DOHH2 (cell line): ENCODE measurements at regions not wholly inside any gene's neighbourhood (a gene's known extent, or its start where the extent isn't known, plus 50 kb on each side); places are given as distances from the start of the nearest gene placed in this dataset.

Source experiments
- EZH2phosphoT487 ChIP-seq: fragments of 200-600 bp; sonication (generic); IDR thresholded peaks from 2 replicates; pipeline ENCODE4 v1.6.1; 2017; ENCODE audit warnings: borderline replicate concordance, mild to moderate bottlenecking, antibody characterized with exemption, low read length, moderate library complexity, mixed read lengths
- TF ChIP-seq, protein P1 (sequence below): fragments of 200-600 bp; sonication (generic); IDR thresholded peaks from one replicate; pipeline ENCODE4 v1.5.1; 2014; ENCODE audit warnings: antibody characterized with exemption, mild to moderate bottlenecking, low read depth, low read length; ENCODE audit not compliant: poor library complexity, severe bottlenecking

DNA sequence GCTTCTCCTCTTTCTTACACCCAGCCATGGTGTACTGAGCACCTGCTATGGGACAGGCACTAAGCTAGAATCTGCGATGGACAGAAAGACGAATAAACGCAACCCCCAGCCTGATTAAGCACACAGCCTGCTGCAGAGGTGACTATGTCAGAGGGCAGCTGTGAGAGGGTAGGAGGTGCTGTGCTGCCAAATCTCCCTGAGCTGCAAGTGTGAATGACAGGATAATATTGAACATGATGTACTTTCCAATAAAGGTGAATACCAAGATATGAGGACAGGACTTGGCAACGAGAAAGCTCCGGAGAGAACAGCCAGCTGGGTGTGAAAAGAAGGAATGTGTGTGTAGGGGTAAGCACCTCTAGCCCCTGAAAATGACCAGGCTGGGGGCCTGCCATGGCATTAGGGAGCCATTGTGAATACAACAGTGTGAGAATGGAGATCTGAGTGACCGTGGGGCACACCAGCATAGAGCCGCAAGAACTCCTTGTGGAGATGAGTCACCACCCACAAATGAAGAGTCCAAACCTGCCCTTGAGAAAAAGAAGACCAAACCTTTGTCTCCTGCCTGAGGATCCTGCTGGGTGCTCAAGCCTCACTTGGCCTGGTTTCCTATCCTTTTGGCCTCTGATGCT is 83.0 kb upstream of the ATF3 start:
- TF ChIP-seq, protein P1, sequence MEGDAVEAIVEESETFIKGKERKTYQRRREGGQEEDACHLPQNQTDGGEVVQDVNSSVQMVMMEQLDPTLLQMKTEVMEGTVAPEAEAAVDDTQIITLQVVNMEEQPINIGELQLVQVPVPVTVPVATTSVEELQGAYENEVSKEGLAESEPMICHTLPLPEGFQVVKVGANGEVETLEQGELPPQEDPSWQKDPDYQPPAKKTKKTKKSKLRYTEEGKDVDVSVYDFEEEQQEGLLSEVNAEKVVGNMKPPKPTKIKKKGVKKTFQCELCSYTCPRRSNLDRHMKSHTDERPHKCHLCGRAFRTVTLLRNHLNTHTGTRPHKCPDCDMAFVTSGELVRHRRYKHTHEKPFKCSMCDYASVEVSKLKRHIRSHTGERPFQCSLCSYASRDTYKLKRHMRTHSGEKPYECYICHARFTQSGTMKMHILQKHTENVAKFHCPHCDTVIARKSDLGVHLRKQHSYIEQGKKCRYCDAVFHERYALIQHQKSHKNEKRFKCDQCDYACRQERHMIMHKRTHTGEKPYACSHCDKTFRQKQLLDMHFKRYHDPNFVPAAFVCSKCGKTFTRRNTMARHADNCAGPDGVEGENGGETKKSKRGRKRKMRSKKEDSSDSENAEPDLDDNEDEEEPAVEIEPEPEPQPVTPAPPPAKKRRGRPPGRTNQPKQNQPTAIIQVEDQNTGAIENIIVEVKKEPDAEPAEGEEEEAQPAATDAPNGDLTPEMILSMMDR: no peak
- TF ChIP-seq EZH2phosphoT487: no peak
